HEK293 (cell line): ENCODE measurements at regions not wholly inside any gene's neighbourhood (a gene's known extent, or its start where the extent isn't known, plus 50 kb on each side); places are given as distances from the start of the nearest gene placed in this dataset.

Source experiments
- CTCF ChIA-PET: fragments of 350-600 bp; formaldehyde crosslinking; extraction: SDS; loops from one replicate; lab custom pipeline; 2021; ENCODE audit warnings: antibody characterized with exemption; lab: Yijun Ruan, JAX
- POLR2A ChIA-PET: fragments of 300-600 bp; formaldehyde crosslinking; extraction: SDS; loops from one replicate; lab custom pipeline; 2020; ENCODE audit warnings: antibody characterized with exemption, inconsistent platforms; lab: Yijun Ruan, JAX
- H3K27ac ChIP-seq: fragments of 200-500 bp; sonication (Bioruptor generic); 2 replicates; pipeline ENCODE4 v1.5.1; 2014; ENCODE audit warnings: low read depth, low read length, control low read depth, inconsistent platforms; ENCODE audit errors: extremely low read depth
- H3K36me3 ChIP-seq, 2 experiments: fragments of 200-500 bp in 1 of 2; sonication (Bioruptor generic) in 1 of 2; 1 replicate in 1 of 2; 2 replicates in 1 of 2; pipeline ENCODE4 v1.5.1; 2014 to 2017; ENCODE audit warnings: inconsistent platforms in 2 of 2, low read length in 2 of 2; ENCODE audit not compliant: control insufficient read depth in 2 of 2, insufficient read depth in 1 of 2
- H3K4me1 ChIP-seq: fragments of 200-500 bp; sonication (Bioruptor generic); 2 replicates; pipeline ENCODE4 v1.5.1; 2014; ENCODE audit warnings: mild to moderate bottlenecking, low read length, inconsistent platforms; ENCODE audit not compliant: control insufficient read depth, insufficient read depth
- H3K4me3 ChIP-seq: 2 replicates; pipeline ENCODE4 v1.5.1; 2011; ENCODE audit warnings: low read depth, mild to moderate bottlenecking, control low read depth, low read length, moderate library complexity
- H3K9me3 ChIP-seq: fragments of 200-500 bp; sonication (Bioruptor generic); 2 replicates; pipeline ENCODE4 v1.5.1; 2014; ENCODE audit warnings: low read depth, low read length, inconsistent platforms; ENCODE audit not compliant: control insufficient read depth, insufficient read depth
- ATF2 ChIP-seq: fragments of 450-650 bp; formaldehyde crosslinking; IDR thresholded peaks from 2 replicates; pipeline ENCODE4 v1.5.1; 2016; ENCODE audit warnings: missing biosample characterization, missing genetic modification characterization, low read depth
- FEZF1 ChIP-seq: fragments of 450-650 bp; formaldehyde crosslinking; IDR thresholded peaks from 2 replicates; pipeline ENCODE4 v1.5.1; 2016; ENCODE audit warnings: missing biosample characterization, missing genetic modification characterization
- GLI2 ChIP-seq: fragments of 450-650 bp; formaldehyde crosslinking; IDR thresholded peaks from 2 replicates; pipeline ENCODE4; 2017; ENCODE audit warnings: missing biosample characterization, missing genetic modification characterization, low read depth, borderline replicate concordance
- KLF16 ChIP-seq: fragments of 450-650 bp; formaldehyde crosslinking; IDR thresholded peaks from 2 replicates; pipeline ENCODE4 v1.5.1; 2017; ENCODE audit warnings: missing biosample characterization, missing genetic modification characterization
- KLF9 ChIP-seq: fragments of 450-650 bp; formaldehyde crosslinking; IDR thresholded peaks from 2 replicates; pipeline ENCODE4 v1.5.1; 2016; ENCODE audit warnings: missing biosample characterization, missing genetic modification characterization, low read depth
- PRDM1 ChIP-seq: fragments of 450-650 bp; formaldehyde crosslinking; IDR thresholded peaks from 2 replicates; pipeline ENCODE4; 2016; ENCODE audit warnings: missing biosample characterization, missing genetic modification characterization
- SCRT1 ChIP-seq: fragments of 450-650 bp; formaldehyde crosslinking; IDR thresholded peaks from 2 replicates; pipeline ENCODE4 v1.5.1; 2016; ENCODE audit warnings: missing biosample characterization, missing genetic modification characterization, borderline replicate concordance
- SCRT2 ChIP-seq: fragments of 450-650 bp; formaldehyde crosslinking; IDR thresholded peaks from 2 replicates; pipeline ENCODE4 v1.5.1; 2016; ENCODE audit warnings: missing biosample characterization, missing genetic modification characterization
- ZBTB17 ChIP-seq: fragments of 450-650 bp; formaldehyde crosslinking; IDR thresholded peaks from 2 replicates; pipeline ENCODE4 v1.5.1; 2016; ENCODE audit warnings: missing biosample characterization, missing genetic modification characterization
- ZFP37 ChIP-seq: fragments of 450-650 bp; formaldehyde crosslinking; IDR thresholded peaks from 2 replicates; pipeline ENCODE4 v1.5.1; 2016; ENCODE audit warnings: missing biosample characterization, missing genetic modification characterization
- ZNF133 ChIP-seq: fragments of 450-650 bp; formaldehyde crosslinking; IDR thresholded peaks from 2 replicates; pipeline ENCODE4 v1.5.1; 2016; ENCODE audit warnings: missing biosample characterization, missing genetic modification characterization
- ZNF26 ChIP-seq: fragments of 450-650 bp; formaldehyde crosslinking; IDR thresholded peaks from 2 replicates; pipeline ENCODE4 v1.5.1; 2016; ENCODE audit warnings: missing biosample characterization, missing genetic modification characterization
- ZNF280D ChIP-seq: fragments of 450-650 bp; formaldehyde crosslinking; IDR thresholded peaks from 2 replicates; pipeline ENCODE4 v1.5.1; 2016; ENCODE audit warnings: missing biosample characterization, missing genetic modification characterization
- ZNF580 ChIP-seq: fragments of 450-650 bp; formaldehyde crosslinking; IDR thresholded peaks from 2 replicates; pipeline ENCODE4 v1.5.1; 2016; ENCODE audit warnings: missing biosample characterization, missing genetic modification characterization
- ZNF585B ChIP-seq: fragments of 450-650 bp; formaldehyde crosslinking; IDR thresholded peaks from 2 replicates; pipeline ENCODE4 v1.5.1; 2016; ENCODE audit warnings: missing biosample characterization, missing genetic modification characterization
- ZNF777 ChIP-seq: fragments of 450-650 bp; formaldehyde crosslinking; IDR thresholded peaks from 2 replicates; pipeline ENCODE4 v1.5.1; 2017; ENCODE audit warnings: missing biosample characterization, missing genetic modification characterization, borderline replicate concordance

GRCh38 chr1:213657013-213657412 is 330.8 kb upstream of the PROX1 start:
- ChIA-PET POLR2A (no interaction called here), CTCF (no interaction called here)
- no peaks in the 10 kb centered on the region for H3K4me1 ChIP-seq
- no peaks in the 10 kb centered on the region for H3K36me3 ChIP-seq
- H3K27ac ChIP-seq: no peak overlapping the region
- TF ChIP-seq ZBTB17 (tag by site-specific recombination) (peak; percentile 32; the same call in 1 of the 2 replicates), ZNF280D (tag by site-specific recombination) (no peak), ZFP37 (no peak), PRDM1 (tag by site-specific recombination) (no peak), KLF9 (no peak), ZNF580 (tag by site-specific recombination) (no peak), ZNF777 (tag by site-specific recombination) (no peak), ZNF133 (no peak)
- no peak overlapping the region for H3K4me3 ChIP-seq
- H3K9me3 ChIP-seq: no peaks in the 10 kb centered on the region

GRCh38 chr1:213657879-213658278 is 329.9 kb upstream of the PROX1 start:
- Histone ChIP-seq H3K4me1 (no peaks in the 10 kb centered on the region), H3K4me3 (no peak overlapping the region)
- CTCF ChIA-PET: no interaction called here

GRCh38 chr1:213658457-213658856 is 329.3 kb upstream of the PROX1 start:
- Histone ChIP-seq H3K9me3 (no peaks in the 10 kb centered on the region), H3K4me3 (no peak overlapping the region), H3K27ac (no peak overlapping the region), H3K4me1 (no peaks in the 10 kb centered on the region), H3K36me3 (no peaks in the 10 kb centered on the region)
- ChIA-PET POLR2A (no interaction called here), CTCF (no interaction called here)
- TF ChIP-seq FEZF1 (tag by site-specific recombination): peak; percentile 30; the same call in 1 of the 2 replicates
- TF ChIP-seq KLF16 (tag by site-specific recombination): no peak
- TF ChIP-seq ZNF585B (tag by site-specific recombination): peak; percentile 60

More at GRCh38 chr1:213657879-213658278, 329.9 kb upstream of the PROX1 start:
- Histone ChIP-seq H3K27ac (no peak overlapping the region), H3K9me3 (no peaks in the 10 kb centered on the region), H3K36me3 (no peaks in the 10 kb centered on the region)
- TF ChIP-seq ATF2 (tag by site-specific recombination) (0 out of 2 replicates have a peak, but pooled peaks have one; percentile 23), SCRT1 (peak; percentile 55; the same call in 1 of the 2 replicates), SCRT2 (peak; percentile 57), ZNF26 (tag by site-specific recombination) (no peak), GLI2 (tag by site-specific recombination) (no peak)
- POLR2A ChIA-PET: no interaction called here
